GM12872 (cell line): ENCODE measurements at regions not wholly inside any gene's neighbourhood (a gene's known extent, or its start where the extent isn't known, plus 50 kb on each side); places are given as distances from the start of the nearest gene placed in this dataset.

Experiments used
- CTCF ChIP-seq: IDR thresholded peaks from 3 replicates; pipeline ENCODE4 v1.5.1; 2011; ENCODE audit warnings: low read depth, mild to moderate bottlenecking, low read length, moderate library complexity; ENCODE audit not compliant: insufficient read depth

DNA sequence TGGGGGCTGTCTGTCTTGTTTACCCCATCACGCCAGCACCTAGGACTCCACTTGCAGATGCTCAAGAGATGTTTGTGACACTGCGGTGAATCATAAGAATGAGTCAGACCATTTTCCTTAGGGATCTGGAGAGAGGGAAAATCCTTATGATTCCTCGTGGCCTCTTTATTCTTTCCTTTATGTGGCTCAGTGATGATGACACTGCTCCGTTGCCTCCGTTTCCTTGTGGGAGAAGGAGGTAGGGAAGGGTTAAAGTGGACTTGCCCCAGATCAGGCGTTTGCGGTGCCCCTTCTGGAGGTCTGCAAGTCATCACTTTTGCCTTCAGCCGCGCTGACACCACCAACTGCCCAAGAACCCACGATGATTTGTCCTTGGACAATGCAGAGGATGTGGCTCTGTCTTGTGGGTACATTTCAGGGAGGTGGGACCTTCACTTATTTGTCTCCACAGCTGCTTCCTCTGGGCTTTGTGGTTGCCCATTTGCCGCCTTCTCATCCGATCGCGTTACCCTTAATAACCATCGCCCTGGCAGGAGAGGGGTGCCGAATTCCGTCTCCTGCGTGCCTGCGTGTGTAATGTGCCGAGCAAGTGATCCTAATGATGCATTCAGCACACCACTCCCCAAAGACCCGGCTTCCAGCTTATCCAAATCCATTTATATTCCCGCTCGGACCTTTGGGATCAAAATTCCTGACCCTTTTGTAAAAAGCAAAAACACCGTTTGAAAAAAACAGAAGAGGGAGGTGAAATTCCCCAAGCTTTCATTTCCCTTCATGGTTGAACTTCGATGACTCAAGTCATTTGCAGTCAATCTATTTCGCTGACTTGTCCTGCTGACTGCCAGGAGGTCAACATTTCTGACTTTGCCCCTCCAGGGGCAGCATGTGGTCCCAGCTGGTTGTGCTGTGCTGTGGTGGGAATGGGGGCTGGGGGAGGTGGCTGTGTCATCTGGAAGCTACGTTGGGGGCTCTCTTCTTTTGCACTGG, 87.2 kb upstream of the IRX3 start:
- no peak for TF ChIP-seq CTCF

- TF ChIP-seq CTCF = no peak
These were observed 83.9 kb upstream of the IRX3 start for GRCh38 chr16:54370278-54371040.

DNA sequence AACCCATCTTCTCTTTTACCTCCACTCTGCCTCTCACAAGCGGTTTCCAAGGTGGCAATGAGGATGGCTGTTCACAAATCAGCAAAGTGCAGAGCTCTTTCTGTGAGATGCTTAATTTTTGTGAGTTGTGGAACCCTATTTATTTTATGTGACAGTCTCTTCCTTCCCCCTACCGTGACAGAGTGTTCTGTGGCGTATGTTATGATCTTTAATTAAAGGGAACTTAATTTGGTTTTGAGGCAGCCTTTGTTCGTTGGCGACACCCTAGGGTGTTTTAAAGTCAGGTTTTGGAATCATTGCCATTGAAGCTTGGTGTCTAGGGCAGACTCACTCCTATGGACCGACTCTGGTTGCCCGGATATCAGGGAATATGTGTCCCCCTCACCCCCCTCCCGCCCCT, 83.3 kb upstream of the IRX3 start:
- no peak for TF ChIP-seq CTCF

DNA sequence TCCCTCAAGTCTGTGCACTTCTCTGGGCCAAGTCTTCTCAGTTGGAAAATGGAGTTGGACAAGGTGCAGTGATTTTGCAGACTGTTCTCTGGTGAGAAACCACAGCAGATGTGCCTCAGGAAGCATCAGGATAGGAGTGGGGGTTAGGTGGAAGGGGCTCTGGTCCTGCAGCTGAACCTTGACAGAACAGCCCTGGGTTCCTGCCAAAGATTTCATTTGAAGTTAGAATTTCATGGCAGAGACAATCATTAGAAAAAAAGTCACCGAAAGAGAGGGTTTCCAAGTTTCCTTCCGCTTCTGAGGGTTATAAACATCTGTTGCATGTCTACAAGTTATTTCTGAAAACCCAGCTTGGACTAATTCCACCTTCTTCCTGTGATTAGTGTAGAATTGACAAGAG, 80.4 kb upstream of the IRX3 start:
- TF ChIP-seq CTCF = no peak

GRCh38 chr16:54365990-54366634, 79.5 kb upstream of the IRX3 start:
- TF ChIP-seq CTCF = no peak

DNA sequence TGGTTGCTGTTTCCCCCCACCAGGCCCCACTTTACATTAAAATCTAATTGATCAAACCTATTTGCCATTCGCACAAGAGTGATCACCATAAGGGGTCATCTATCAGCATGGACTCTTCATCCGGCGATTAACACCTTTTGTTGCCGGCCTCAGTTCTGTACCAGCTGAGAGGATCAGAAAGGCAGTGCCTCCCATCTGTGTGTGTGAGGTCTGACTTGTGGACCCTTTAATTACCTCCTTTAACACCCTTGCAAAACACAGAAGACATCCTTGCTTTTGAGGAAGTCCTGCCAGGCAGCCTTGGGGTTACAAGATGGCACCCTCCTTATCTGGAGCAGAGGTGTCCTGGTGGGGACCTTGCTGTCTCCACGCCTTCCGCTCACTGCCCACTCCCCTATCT, 77.2 kb upstream of the IRX3 start:
- no peak for TF ChIP-seq CTCF

DNA sequence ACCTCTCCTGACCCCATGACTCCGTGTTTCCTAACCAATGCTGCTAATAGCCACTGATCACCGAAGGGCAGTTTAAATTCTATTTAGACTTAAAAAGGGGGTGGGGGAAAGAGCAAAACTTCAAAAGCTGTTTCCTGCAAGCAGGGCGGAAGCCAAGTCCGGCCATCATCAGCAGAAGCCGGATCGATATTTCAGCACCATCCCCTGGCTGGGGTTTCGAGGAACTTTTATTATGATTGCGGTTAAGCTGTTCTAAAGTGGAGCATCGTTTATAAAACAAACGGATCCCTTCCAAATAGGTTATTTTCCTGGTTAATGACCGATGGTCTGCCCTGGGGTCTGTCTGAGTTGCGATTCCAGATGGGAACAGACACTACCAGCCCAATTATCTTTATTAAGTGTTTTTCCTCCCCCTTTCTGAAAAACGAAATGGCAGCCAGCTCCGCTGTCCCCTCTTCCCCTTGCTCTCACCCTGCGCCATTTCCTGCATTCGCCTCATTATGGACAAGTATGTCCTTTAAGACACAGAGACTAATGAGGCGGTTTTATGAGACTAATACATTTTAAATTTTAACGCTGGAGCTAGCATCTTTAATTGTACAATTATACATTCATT, 76.1 kb upstream of the IRX3 start:
- no peak for TF ChIP-seq CTCF
